Urothelium cell line (cell line): ENCODE measurements at regions not wholly inside any gene's neighbourhood (a gene's known extent, or its start where the extent isn't known, plus 50 kb on each side); places are given as distances from the start of the nearest gene placed in this dataset.

ENCODE experiments used
- DNase-seq: peaks from one replicate; pipeline ENCODE4 v3.0.0; 2011; ENCODE audit warnings: low spot score, mixed read lengths
- FAIRE-seq: peaks from 2 replicates; lab custom pipeline; 2011; peaks lifted over from hg19 to GRCh38; lab: Jason Lieb, UNC

- FAIRE-seq: no peak
- DNase-seq: no peak
These were observed 194.3 kb upstream of the MTNR1B start for GRCh38 chr11:92775003-92775676.

DNA sequence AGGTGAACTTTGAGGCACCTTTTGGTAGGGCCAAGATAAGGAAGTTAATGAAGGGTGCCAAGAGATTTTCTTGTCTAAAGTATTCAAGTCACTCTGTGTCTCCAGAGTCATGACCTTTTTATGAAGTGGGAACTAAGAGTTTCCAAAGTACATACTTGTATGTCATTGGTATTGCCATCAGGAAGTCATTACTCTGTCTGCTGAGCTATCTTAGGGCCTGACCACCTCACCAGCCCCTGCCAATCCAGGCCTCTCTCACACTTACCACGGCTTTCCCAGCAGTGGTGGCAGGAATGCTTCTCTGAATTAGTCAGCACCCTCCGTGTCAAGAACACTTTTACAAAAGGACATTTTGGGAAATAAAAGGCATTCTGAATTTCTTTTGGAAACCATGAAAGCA lies 192.8 kb upstream of the MTNR1B start:
- FAIRE-seq (no peak), DNase-seq (no peak)

- no peak for FAIRE-seq
- DNase-seq: no peak
These were observed 189.7 kb upstream of the MTNR1B start for GRCh38 chr11:92779746-92780145.

DNA sequence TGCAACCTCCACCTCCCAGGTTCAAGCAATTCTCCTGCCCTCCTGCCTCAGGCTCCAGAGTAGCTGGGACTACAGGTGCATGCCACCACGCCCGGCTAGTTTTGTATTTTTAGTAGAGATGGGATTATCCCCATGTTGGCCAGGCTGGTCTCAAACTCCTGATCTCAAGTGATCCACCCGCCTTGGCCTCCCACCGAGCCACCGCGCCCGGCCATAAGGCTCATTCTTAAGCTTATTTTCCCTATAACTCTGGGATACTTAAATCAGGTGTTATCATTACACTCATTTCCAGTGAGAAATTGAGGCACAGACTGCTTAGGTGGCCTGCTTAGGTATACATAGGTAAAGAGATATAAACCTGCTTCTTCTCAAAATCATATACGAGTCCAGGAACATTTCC lies 188.3 kb upstream of the MTNR1B start:
- FAIRE-seq: no peak
- DNase-seq: no peak

- FAIRE-seq (no peak), DNase-seq (no peak)
These were observed 186.6 kb upstream of the MTNR1B start for GRCh38 chr11:92782806-92783205.

GRCh38 chr11:92784331-92784730 lies 185.1 kb upstream of the MTNR1B start:
- FAIRE-seq (no peak), DNase-seq (no peak)

DNA sequence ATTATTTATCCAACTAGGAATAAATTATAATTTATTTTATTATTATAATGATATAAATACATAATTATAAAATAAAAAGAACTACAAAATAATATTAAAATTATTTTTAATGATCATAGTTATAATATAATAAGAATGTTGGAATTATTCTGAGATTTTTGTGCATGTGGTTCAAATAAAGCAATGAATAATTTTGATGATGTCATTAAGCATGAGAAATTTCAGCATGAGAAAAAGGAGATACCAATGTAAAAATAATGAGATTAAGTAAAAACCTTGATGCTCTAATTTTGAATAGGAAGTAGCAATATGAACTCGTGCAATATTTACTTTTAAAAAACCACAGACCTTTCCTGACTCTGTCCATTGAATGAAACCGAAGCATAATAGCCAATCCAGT lies 181.8 kb upstream of the MTNR1B start:
- no peak for FAIRE-seq
- no peak for DNase-seq

DNA sequence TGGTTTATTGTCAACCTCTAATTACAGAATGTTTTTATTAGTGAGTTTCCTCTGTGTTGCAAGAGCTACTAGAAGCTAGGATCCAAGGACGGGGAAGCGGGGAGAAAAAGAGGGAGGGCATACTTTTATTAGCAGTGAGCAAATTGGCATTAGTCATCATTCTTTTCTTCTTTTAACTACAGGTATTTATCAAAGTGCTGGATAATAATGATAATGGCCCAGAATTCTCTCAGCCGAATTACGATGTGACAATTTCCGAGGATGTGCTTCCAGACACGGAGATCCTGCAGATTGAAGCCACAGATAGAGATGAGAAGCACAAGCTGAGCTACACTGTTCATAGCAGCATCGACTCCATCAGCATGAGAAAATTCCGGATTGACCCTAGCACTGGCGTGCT lies 179.7 kb upstream of the MTNR1B start:
- DNase-seq (no peak), FAIRE-seq (no peak)

DNA sequence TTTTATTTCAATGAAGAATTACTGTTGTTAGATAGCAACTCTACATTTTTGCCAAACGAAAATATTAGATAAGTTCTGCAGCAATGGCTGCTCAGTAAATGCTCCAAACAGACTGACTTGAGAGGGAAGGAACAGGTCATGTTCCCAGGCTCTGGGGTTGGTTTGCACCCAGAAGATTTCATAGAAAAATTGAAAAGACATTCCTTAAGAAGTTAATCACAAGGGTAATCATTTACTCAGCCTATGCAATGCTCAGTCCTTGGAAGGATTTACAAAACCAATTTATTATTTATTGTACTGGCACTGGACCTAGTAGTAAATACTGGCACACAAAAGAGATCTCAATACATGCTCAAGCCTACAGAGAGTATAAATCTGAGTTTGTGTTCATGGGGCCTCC lies 179.1 kb upstream of the MTNR1B start:
- no peak for FAIRE-seq

DNA sequence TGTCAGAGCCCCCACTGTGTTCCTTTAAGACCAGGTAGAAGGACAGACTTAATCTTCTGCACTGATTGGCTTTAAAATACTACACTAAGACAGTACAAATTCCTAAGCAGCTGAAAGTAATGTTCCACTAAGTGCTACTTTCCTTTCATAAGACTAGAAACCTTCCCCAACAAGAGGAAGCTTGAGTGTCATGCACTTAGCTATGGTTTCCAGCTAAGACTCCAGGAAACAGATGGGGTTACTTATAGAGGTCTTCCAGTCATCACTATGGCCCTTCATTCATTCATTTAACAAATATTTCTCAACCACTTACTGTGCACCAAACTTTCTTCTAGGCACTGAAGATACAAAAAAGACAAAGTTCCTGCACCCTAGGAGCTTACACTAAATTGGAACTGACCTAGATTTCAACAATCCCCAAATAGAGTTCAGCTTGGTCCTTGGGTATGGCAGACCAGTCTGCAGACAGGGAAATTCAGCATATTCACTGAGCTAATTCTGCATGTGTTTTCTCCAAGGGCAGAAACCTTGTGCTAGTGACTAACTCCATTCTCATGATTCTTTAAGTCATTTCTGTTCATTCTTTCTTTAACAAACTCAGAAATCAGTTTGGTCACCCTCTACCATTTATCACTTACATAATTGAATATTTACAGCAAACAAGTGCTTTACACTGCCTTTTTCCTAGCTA lies 178.4 kb upstream of the MTNR1B start:
- FAIRE-seq (no peak), DNase-seq (no peak)

More for the DNA sequence above, 179.1 kb upstream of the MTNR1B start:
- DNase-seq: no peak

GRCh38 chr11:92791886-92792285 lies 177.6 kb upstream of the MTNR1B start:
- FAIRE-seq: no peak
- DNase-seq: no peak

DNA sequence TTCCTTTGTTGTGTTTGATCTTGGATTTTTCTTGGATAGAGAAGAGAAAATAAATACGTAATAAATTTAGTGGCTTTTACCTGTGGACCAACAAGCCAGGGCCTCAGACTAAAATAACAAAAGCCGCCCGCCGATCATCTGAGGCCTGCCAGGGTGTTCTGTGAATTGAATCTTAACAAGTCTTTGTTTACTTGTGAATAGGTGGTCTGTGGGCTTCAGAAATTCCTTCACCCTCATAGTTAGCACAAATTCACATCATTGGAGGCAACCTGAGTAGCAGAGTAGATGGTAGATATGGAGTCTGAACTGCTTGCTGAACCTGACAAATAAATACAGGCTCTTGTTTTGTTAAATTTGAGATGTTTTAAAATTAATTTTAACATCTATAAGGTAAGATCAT lies 176.3 kb upstream of the MTNR1B start:
- DNase-seq: no peak

GRCh38 chr11:92794783-92795182 lies 174.7 kb upstream of the MTNR1B start:
- no peak for DNase-seq
- FAIRE-seq: no peak

More for the DNA sequence above, 176.3 kb upstream of the MTNR1B start:
- FAIRE-seq: no peak

- no peak for DNase-seq
- no peak for FAIRE-seq
These were observed 172.7 kb upstream of the MTNR1B start for GRCh38 chr11:92796744-92797143.

DNA sequence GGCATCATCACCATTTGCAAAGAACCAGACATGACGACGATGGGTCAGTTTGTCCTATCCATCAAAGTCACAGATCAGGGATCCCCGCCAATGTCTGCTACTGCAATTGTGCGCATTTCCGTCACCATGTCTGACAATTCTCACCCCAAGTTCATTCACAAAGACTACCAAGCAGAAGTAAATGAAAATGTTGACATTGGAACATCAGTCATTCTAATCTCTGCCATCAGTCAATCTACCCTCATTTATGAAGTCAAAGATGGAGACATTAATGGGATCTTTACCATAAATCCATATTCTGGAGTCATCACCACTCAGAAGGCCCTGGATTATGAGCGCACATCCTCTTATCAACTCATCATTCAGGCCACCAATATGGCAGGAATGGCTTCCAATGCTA lies 171.6 kb upstream of the MTNR1B start:
- no peak for DNase-seq
- no peak for FAIRE-seq

DNA sequence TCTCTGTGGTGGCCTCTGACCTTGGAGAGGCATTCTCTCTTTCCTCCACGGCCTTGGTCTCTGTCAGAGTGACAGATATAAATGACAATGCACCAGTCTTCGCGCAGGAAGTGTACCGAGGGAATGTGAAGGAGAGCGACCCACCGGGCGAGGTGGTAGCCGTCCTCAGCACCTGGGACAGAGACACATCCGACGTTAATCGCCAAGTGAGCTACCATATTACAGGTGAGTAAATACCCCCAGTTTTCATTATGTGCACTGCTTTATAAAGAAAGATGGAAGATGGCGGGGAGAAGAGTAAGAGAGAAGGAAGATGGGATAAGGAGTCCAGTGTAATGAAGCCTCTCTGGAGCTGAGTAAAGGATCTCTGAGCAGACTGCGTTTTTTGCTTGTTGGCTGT lies 167.8 kb upstream of the MTNR1B start:
- FAIRE-seq: no peak
- DNase-seq: peak; percentile 9

- DNase-seq (no peak), FAIRE-seq (no peak)
These were observed 166.8 kb upstream of the MTNR1B start for GRCh38 chr11:92802644-92803043.

GRCh38 chr11:92803391-92803790 lies 166.1 kb upstream of the MTNR1B start:
- FAIRE-seq: no peak
- DNase-seq: no peak

GRCh38 chr11:92804388-92804966 lies 165.0 kb upstream of the MTNR1B start:
- FAIRE-seq: no peak
- DNase-seq: no peak

GRCh38 chr11:92808022-92808421 lies 161.4 kb upstream of the MTNR1B start:
- DNase-seq (no peak), FAIRE-seq (no peak)

- FAIRE-seq: no peak
These were observed 158.9 kb upstream of the MTNR1B start for GRCh38 chr11:92810423-92811064.

DNA sequence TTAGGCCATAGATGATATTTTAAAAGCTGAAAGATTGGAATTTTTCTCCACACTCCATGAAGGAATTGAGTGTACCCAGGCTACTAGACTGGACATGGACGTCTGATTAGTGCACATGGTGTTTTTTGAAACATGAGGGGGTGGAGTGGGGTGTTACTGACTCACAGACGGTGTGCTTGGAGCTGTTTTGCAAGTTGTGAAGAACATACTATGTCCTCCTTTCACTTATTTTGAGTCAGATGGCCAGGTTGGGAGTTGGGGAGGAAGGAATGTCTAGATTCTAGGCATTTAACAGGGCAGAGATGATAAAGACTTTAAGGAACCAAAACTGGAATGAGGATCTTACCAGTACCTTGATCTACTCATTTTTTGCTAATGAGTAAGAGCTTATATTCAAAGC lies 158.1 kb upstream of the MTNR1B start:
- DNase-seq (no peak), FAIRE-seq (no peak)

More at GRCh38 chr11:92810423-92811064, 158.9 kb upstream of the MTNR1B start:
- DNase-seq: no peak
